ENCODE measurements at regions not wholly inside any gene's neighbourhood (a gene's known extent, or its start where the extent isn't known, plus 50 kb on each side); places are given as distances from the start of the nearest gene placed in this dataset.

- TF ChIP-seq CTCF (IDR thresholded peaks at IDR 0.05) (peak in 2 of 6 experiments; percentile 29 to 47), POLR2A (IDR thresholded peaks at IDR 0.05) (no peak)
Observed at GRCh38 chr2:31688282-31688681, 107.5 kb upstream of the SRD5A2 start.

Measured in esophagus squamous epithelium (tissue), 4 donors.